ENCODE measurements at regions not wholly inside any gene's neighbourhood (a gene's known extent, or its start where the extent isn't known, plus 50 kb on each side); places are given as distances from the start of the nearest gene placed in this dataset.
"Not testable (repeated sequence)": the region's sequence is repeated elsewhere in the genome, so short reads cannot be mapped to it uniquely, and the experiment has no call there.

GRCh38 chr3:177902876-177903275 lies 633.4 kb upstream of the KCNMB2 start:
- no peak for DNase-seq (ENCODE audit: low read depth)
- no peak overlapping the region for H3K4me3 ChIP-seq (ENCODE audit: low read depth, low read length)
- no peak for TF ChIP-seq CTCF (IDR thresholded peaks at IDR 0.05; ENCODE audit: insufficient read depth, low read depth, low read length)

- DNase-seq (ENCODE audit: low read depth): no peak
- no peak for TF ChIP-seq CTCF (IDR thresholded peaks at IDR 0.05; ENCODE audit: insufficient read depth, low read depth, low read length)
- no peak overlapping the region for H3K4me3 ChIP-seq (ENCODE audit: low read depth, low read length)
Observed at GRCh38 chr3:177904621-177905020, 631.6 kb upstream of the KCNMB2 start.

GRCh38 chr3:177905173-177906125 lies 630.8 kb upstream of the KCNMB2 start:
- no peak for TF ChIP-seq CTCF (IDR thresholded peaks at IDR 0.05; ENCODE audit: insufficient read depth, low read depth, low read length)
- peak; percentile 87 for DNase-seq (ENCODE audit: low read depth)
- no peak overlapping the region for H3K4me3 ChIP-seq (ENCODE audit: low read depth, low read length)

GRCh38 chr3:177906126-177906511 lies 630.1 kb upstream of the KCNMB2 start:
- peak; percentile 74 for DNase-seq (ENCODE audit: low read depth)
- H3K4me3 ChIP-seq (ENCODE audit: low read depth, low read length): no peak overlapping the region
- peak; percentile 29 for TF ChIP-seq CTCF (IDR thresholded peaks at IDR 0.05; ENCODE audit: insufficient read depth, low read depth, low read length)

- DNase-seq (ENCODE audit: low read depth): no peak
- TF ChIP-seq CTCF (IDR thresholded peaks at IDR 0.05; ENCODE audit: insufficient read depth, low read depth, low read length): no peak
- H3K4me3 ChIP-seq (ENCODE audit: low read depth, low read length): no peak overlapping the region
Observed at GRCh38 chr3:177906578-177907229, 629.5 kb upstream of the KCNMB2 start.

- H3K4me3 ChIP-seq (ENCODE audit: low read depth, low read length); DNase-seq (ENCODE audit: low read depth): not testable (repeated sequence)
Observed at GRCh38 chr3:177909530-177909929, 626.7 kb upstream of the KCNMB2 start.

- H3K4me3 ChIP-seq (ENCODE audit: low read depth, low read length): no peak overlapping the region
- no peak for DNase-seq (ENCODE audit: low read depth)
- no peak for TF ChIP-seq CTCF (IDR thresholded peaks at IDR 0.05; ENCODE audit: insufficient read depth, low read depth, low read length)
Observed at GRCh38 chr3:177914224-177914623, 622.0 kb upstream of the KCNMB2 start.
